ENCODE measurements at regions not wholly inside any gene's neighbourhood (a gene's known extent, or its start where the extent isn't known, plus 50 kb on each side); places are given as distances from the start of the nearest gene placed in this dataset.

DNA sequence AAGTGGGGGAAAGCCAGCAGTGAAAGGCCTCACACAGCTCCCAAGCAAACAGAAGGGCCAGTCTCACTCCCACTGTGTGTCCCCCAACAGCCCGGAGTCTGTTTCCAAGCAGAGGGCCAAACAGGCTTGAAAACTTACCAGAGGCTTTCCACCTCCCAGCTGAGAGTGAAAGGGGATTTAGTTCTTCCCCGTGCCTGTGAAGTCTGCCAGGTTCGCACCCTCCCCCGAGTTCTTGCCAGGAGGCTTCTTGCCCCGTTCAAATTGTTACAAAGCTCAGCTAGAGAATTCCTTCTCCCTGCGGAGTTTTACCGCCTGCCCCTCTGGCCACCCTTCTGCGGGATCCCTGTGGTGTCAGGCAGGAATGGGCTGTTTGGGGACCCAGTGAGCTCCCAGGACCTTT lies 68.0 kb upstream of the WNT7A start:
- H3K4me1 Mint-ChIP-seq (ENCODE audit: low read depth, unreplicated experiment), result no peaks in the 10 kb centered on the region
- BruUV-seq (replicated peaks), result no TSS peak
- peaks cover 7% of the 10 kb centered on the region for H3K9me3 Mint-ChIP-seq (ENCODE audit: low read depth, unreplicated experiment)
- no peak for DNase-seq
- intact Hi-C loops (cut with micrococcal nuclease; ENCODE audit: unreplicated experiment), result no loop called here
- H3K36me3 Mint-ChIP-seq (ENCODE audit: insufficient read depth, unreplicated experiment), result no peaks in the 10 kb centered on the region
- no peak overlapping the region for H3K27ac Mint-ChIP-seq (ENCODE audit: unreplicated experiment)
- no peak overlapping the region for H3K4me3 Mint-ChIP-seq (ENCODE audit: low read depth, unreplicated experiment)
- no peak for TF ChIP-seq CTCF (IDR thresholded peaks at IDR 0.05; ENCODE audit: unreplicated experiment)
- H3K27me3 Mint-ChIP-seq (ENCODE audit: unreplicated experiment), result no peaks in the 10 kb centered on the region
- CTCF ChIA-PET, result no interaction called here

DNA sequence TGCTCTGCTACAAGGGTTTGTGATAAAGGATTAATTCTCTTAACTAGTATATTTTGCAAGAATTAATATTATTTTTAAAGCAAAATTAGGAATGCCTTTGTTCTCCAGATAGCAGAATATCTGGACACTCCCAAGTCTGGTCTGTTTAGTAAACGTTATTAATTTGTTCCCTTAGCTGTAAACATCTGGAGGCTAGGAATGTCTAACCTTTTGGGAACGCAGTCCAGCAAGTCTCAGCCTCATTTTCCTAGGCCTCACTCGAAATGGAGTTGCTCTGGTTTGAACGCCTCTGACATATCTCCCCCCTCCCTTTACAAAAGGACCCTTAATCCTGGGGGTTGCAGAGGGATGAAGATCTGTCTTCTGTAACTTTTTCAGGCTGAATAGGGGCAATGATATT lies 59.3 kb upstream of the WNT7A start:
- intact Hi-C loops (cut with micrococcal nuclease; ENCODE audit: unreplicated experiment), result no loop called here
- no peak for TF ChIP-seq CTCF (IDR thresholded peaks at IDR 0.05; ENCODE audit: unreplicated experiment)
- CTCF ChIA-PET, result no interaction called here
- BruUV-seq (replicated peaks), result no TSS peak
- Mint-ChIP-seq H3K4me3 (ENCODE audit: low read depth, unreplicated experiment) (no peak overlapping the region), H3K9me3 (ENCODE audit: low read depth, unreplicated experiment) (peaks cover 2% of the 10 kb centered on the region), H3K36me3 (ENCODE audit: insufficient read depth, unreplicated experiment) (no peaks in the 10 kb centered on the region), H3K27ac (ENCODE audit: unreplicated experiment) (no peak overlapping the region), H3K4me1 (ENCODE audit: low read depth, unreplicated experiment) (no peaks in the 10 kb centered on the region), H3K27me3 (ENCODE audit: unreplicated experiment) (peaks cover 17% of the 10 kb centered on the region)
- no peak for DNase-seq

DNA sequence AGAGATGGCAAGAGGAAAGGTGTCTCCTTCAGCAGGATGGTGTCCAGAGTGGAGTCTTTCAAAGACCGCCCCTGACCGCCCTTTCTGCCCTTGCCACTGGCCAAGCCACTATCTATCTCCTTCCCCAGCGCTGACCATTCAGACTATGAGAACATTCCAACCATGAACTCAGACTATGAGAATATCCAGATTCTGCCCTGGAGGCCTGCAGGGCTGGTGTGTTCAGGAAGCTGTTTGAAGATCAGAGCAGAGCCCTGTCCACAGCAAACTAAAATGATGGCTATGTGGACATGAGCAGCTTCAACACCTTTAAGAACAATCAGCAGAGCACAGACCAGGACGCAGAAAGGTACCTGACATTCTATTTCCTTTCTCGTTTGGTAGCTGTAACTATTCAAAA lies 57.3 kb upstream of the WNT7A start:
- no peaks in the 10 kb centered on the region for H3K4me1 Mint-ChIP-seq (ENCODE audit: low read depth, unreplicated experiment)
- intact Hi-C loops (cut with micrococcal nuclease; ENCODE audit: unreplicated experiment), result no loop called here
- peaks cover 4% of the 10 kb centered on the region for H3K9me3 Mint-ChIP-seq (ENCODE audit: low read depth, unreplicated experiment)
- CTCF ChIA-PET, result no interaction called here
- no peak overlapping the region for H3K4me3 Mint-ChIP-seq (ENCODE audit: low read depth, unreplicated experiment)
- DNase-seq, result no peak
- no peak overlapping the region for H3K27ac Mint-ChIP-seq (ENCODE audit: unreplicated experiment)
- H3K36me3 Mint-ChIP-seq (ENCODE audit: insufficient read depth, unreplicated experiment), result no peaks in the 10 kb centered on the region
- no peak for TF ChIP-seq CTCF (IDR thresholded peaks at IDR 0.05; ENCODE audit: unreplicated experiment)
- H3K27me3 Mint-ChIP-seq (ENCODE audit: unreplicated experiment), result peaks cover 21% of the 10 kb centered on the region
- no TSS peak for BruUV-seq (replicated peaks)

GRCh38 chr3:13935494-13936094 lies 55.7 kb upstream of the WNT7A start:
- Mint-ChIP-seq H3K4me1 (ENCODE audit: low read depth, unreplicated experiment) (no peaks in the 10 kb centered on the region), H3K27ac (ENCODE audit: unreplicated experiment) (no peak overlapping the region), H3K4me3 (ENCODE audit: low read depth, unreplicated experiment) (no peak overlapping the region), H3K27me3 (ENCODE audit: unreplicated experiment) (peaks cover 35% of the 10 kb centered on the region), H3K9me3 (ENCODE audit: low read depth, unreplicated experiment) (peaks cover 11% of the 10 kb centered on the region), H3K36me3 (ENCODE audit: insufficient read depth, unreplicated experiment) (no peaks in the 10 kb centered on the region)
- no TSS peak for BruUV-seq (replicated peaks)
- intact Hi-C loops (cut with micrococcal nuclease; ENCODE audit: unreplicated experiment), result no loop called here
- no peak for DNase-seq
- CTCF ChIA-PET, result no interaction called here
- no peak for TF ChIP-seq CTCF (IDR thresholded peaks at IDR 0.05; ENCODE audit: unreplicated experiment)
